Stimulated activated memory B cell treated with anti-CD40 and anti-IgM and Interleukin-4, amounts not matched to agents 10 μg/mL and 1 μg/mL and 100 μg/mL, for 72 hours (primary cell): ENCODE measurements at regions not wholly inside any gene's neighbourhood (a gene's known extent, or its start where the extent isn't known, plus 50 kb on each side); places are given as distances from the start of the nearest gene placed in this dataset.

Experiments used
- ATAC-seq: fragments of 150-1000 bp; cut with Tn5 transposase; 2 replicates; pipeline ENCODE4 v1.10.0; 2021
- H3K27ac Mint-ChIP-seq: one replicate; pipeline ENCODE4 v1.8.0; 2022; ENCODE audit warnings: mild to moderate bottlenecking, mixed read lengths
- H3K27me3 Mint-ChIP-seq: one replicate; pipeline ENCODE4 v1.8.0; 2022; ENCODE audit warnings: mixed read lengths
- H3K36me3 Mint-ChIP-seq: one replicate; pipeline ENCODE4 v1.8.0; 2022; ENCODE audit warnings: mixed read lengths
- H3K4me1 Mint-ChIP-seq: one replicate; pipeline ENCODE4 v1.8.0; 2022; ENCODE audit warnings: mixed read lengths
- H3K4me3 Mint-ChIP-seq: one replicate; pipeline ENCODE4 v1.8.0; 2022; ENCODE audit warnings: mild to moderate bottlenecking, moderate library complexity, mixed read lengths
- H3K9me3 Mint-ChIP-seq: one replicate; pipeline ENCODE4 v1.8.0; 2022; ENCODE audit warnings: mixed read lengths

- no peaks in the 10 kb centered on the region for H3K9me3 Mint-ChIP-seq
- peaks cover 29% of the 10 kb centered on the region for H3K4me1 Mint-ChIP-seq
- no peaks in the 10 kb centered on the region for H3K27me3 Mint-ChIP-seq
- no peaks in the 10 kb centered on the region for H3K36me3 Mint-ChIP-seq
- no peak overlapping the region for H3K4me3 Mint-ChIP-seq
- ATAC-seq = no peak
- no peak overlapping the region for H3K27ac Mint-ChIP-seq
Observed at GRCh38 chr2:60000686-60001085, 552.8 kb downstream of the BCL11A start.

- Mint-ChIP-seq H3K9me3 (no peaks in the 10 kb centered on the region), H3K36me3 (no peaks in the 10 kb centered on the region), H3K4me1 (peaks cover 31% of the 10 kb centered on the region), H3K4me3 (no peak overlapping the region), H3K27ac (no peak overlapping the region), H3K27me3 (no peaks in the 10 kb centered on the region)
- no peak for ATAC-seq
Observed at GRCh38 chr2:59998324-59998723, 555.1 kb downstream of the BCL11A start.

- no peak for ATAC-seq
- Mint-ChIP-seq H3K27ac (no peak overlapping the region), H3K4me1 (peaks cover 26% of the 10 kb centered on the region), H3K9me3 (no peaks in the 10 kb centered on the region), H3K4me3 (no peak overlapping the region), H3K36me3 (no peaks in the 10 kb centered on the region), H3K27me3 (no peaks in the 10 kb centered on the region)
Observed at GRCh38 chr2:59997371-59997770, 556.1 kb downstream of the BCL11A start.

GRCh38 chr2:59996855-59997254 lies 556.6 kb downstream of the BCL11A start:
- Mint-ChIP-seq H3K27me3 (no peaks in the 10 kb centered on the region), H3K36me3 (no peaks in the 10 kb centered on the region), H3K4me3 (no peak overlapping the region), H3K9me3 (no peaks in the 10 kb centered on the region), H3K4me1 (peaks cover 23% of the 10 kb centered on the region), H3K27ac (no peak overlapping the region)
- ATAC-seq = no peak

- Mint-ChIP-seq H3K9me3 (no peaks in the 10 kb centered on the region), H3K4me1 (peaks cover 19% of the 10 kb centered on the region), H3K27ac (no peak overlapping the region)
Observed at GRCh38 chr2:59993726-59994125, 559.7 kb downstream of the BCL11A start.

GRCh38 chr2:59988341-59988740 lies 565.1 kb downstream of the BCL11A start:
- H3K27me3 Mint-ChIP-seq = no peaks in the 10 kb centered on the region
- ATAC-seq = no peak
- H3K27ac Mint-ChIP-seq = no peak overlapping the region

More at GRCh38 chr2:59993726-59994125, 559.7 kb downstream of the BCL11A start:
- H3K4me3 Mint-ChIP-seq = no peak overlapping the region
- ATAC-seq = no peak
- no peaks in the 10 kb centered on the region for H3K27me3 Mint-ChIP-seq
- no peaks in the 10 kb centered on the region for H3K36me3 Mint-ChIP-seq

GRCh38 chr2:59986511-59986910 lies 566.9 kb downstream of the BCL11A start:
- H3K9me3 Mint-ChIP-seq = no peaks in the 10 kb centered on the region
- no peaks in the 10 kb centered on the region for H3K4me1 Mint-ChIP-seq
- no peaks in the 10 kb centered on the region for H3K36me3 Mint-ChIP-seq
- no peak for ATAC-seq
- H3K4me3 Mint-ChIP-seq = no peak overlapping the region
- H3K27ac Mint-ChIP-seq = no peak overlapping the region
- H3K27me3 Mint-ChIP-seq = no peaks in the 10 kb centered on the region

More at GRCh38 chr2:59988341-59988740, 565.1 kb downstream of the BCL11A start:
- Mint-ChIP-seq H3K4me1 (no peaks in the 10 kb centered on the region), H3K4me3 (no peak overlapping the region), H3K9me3 (no peaks in the 10 kb centered on the region), H3K36me3 (no peaks in the 10 kb centered on the region)

GRCh38 chr2:59985923-59986322 lies 567.5 kb downstream of the BCL11A start:
- H3K9me3 Mint-ChIP-seq = no peaks in the 10 kb centered on the region
- H3K4me1 Mint-ChIP-seq = no peaks in the 10 kb centered on the region
- no peak overlapping the region for H3K4me3 Mint-ChIP-seq
- no peak for ATAC-seq
- H3K27ac Mint-ChIP-seq = no peak overlapping the region
- H3K27me3 Mint-ChIP-seq = no peaks in the 10 kb centered on the region
- H3K36me3 Mint-ChIP-seq = no peaks in the 10 kb centered on the region

GRCh38 chr2:59974051-59974766 lies 579.2 kb downstream of the BCL11A start:
- H3K4me1 Mint-ChIP-seq = no peaks in the 10 kb centered on the region
- no peaks in the 10 kb centered on the region for H3K27me3 Mint-ChIP-seq
- no peak overlapping the region for H3K4me3 Mint-ChIP-seq
- no peaks in the 10 kb centered on the region for H3K36me3 Mint-ChIP-seq
- no peak for ATAC-seq
- H3K27ac Mint-ChIP-seq = no peak overlapping the region
- H3K9me3 Mint-ChIP-seq = no peaks in the 10 kb centered on the region

GRCh38 chr2:59969161-59969560 lies 584.3 kb downstream of the BCL11A start:
- H3K9me3 Mint-ChIP-seq = no peaks in the 10 kb centered on the region
- H3K4me3 Mint-ChIP-seq = no peak overlapping the region
- no peaks in the 10 kb centered on the region for H3K27me3 Mint-ChIP-seq
- H3K4me1 Mint-ChIP-seq = no peaks in the 10 kb centered on the region
- ATAC-seq = no peak
- no peak overlapping the region for H3K27ac Mint-ChIP-seq
- H3K36me3 Mint-ChIP-seq = no peaks in the 10 kb centered on the region

GRCh38 chr2:59968441-59968840 lies 585.0 kb downstream of the BCL11A start:
- H3K4me1 Mint-ChIP-seq = no peaks in the 10 kb centered on the region
- no peaks in the 10 kb centered on the region for H3K9me3 Mint-ChIP-seq
- H3K36me3 Mint-ChIP-seq = no peaks in the 10 kb centered on the region
- no peak overlapping the region for H3K27ac Mint-ChIP-seq
- no peak for ATAC-seq
- H3K4me3 Mint-ChIP-seq = no peak overlapping the region
- H3K27me3 Mint-ChIP-seq = no peaks in the 10 kb centered on the region

GRCh38 chr2:59967691-59968090 lies 585.8 kb downstream of the BCL11A start:
- H3K27me3 Mint-ChIP-seq = no peaks in the 10 kb centered on the region
- no peak overlapping the region for H3K4me3 Mint-ChIP-seq
- no peak overlapping the region for H3K27ac Mint-ChIP-seq
- H3K9me3 Mint-ChIP-seq = no peaks in the 10 kb centered on the region
- no peak for ATAC-seq
- H3K4me1 Mint-ChIP-seq = no peaks in the 10 kb centered on the region
- H3K36me3 Mint-ChIP-seq = no peaks in the 10 kb centered on the region

- H3K9me3 Mint-ChIP-seq = no peaks in the 10 kb centered on the region
- H3K27ac Mint-ChIP-seq = no peak overlapping the region
- H3K4me3 Mint-ChIP-seq = no peak overlapping the region
- no peaks in the 10 kb centered on the region for H3K36me3 Mint-ChIP-seq
- ATAC-seq = no peak
- H3K27me3 Mint-ChIP-seq = no peaks in the 10 kb centered on the region
- peaks cover 14% of the 10 kb centered on the region for H3K4me1 Mint-ChIP-seq
Observed at GRCh38 chr2:59963157-59963556, 590.3 kb downstream of the BCL11A start.

- Mint-ChIP-seq H3K4me1 (peaks cover 21% of the 10 kb centered on the region), H3K36me3 (no peaks in the 10 kb centered on the region), H3K9me3 (no peaks in the 10 kb centered on the region), H3K27ac (no peak overlapping the region), H3K4me3 (no peak overlapping the region), H3K27me3 (no peaks in the 10 kb centered on the region)
- ATAC-seq = no peak
Observed at GRCh38 chr2:59961746-59962145, 591.7 kb downstream of the BCL11A start.

GRCh38 chr2:59959944-59960343 lies 593.5 kb downstream of the BCL11A start:
- Mint-ChIP-seq H3K4me1 (peaks cover 24% of the 10 kb centered on the region), H3K36me3 (no peaks in the 10 kb centered on the region), H3K27me3 (no peaks in the 10 kb centered on the region), H3K9me3 (no peaks in the 10 kb centered on the region), H3K27ac (no peak overlapping the region), H3K4me3 (no peak overlapping the region)
- no peak for ATAC-seq

GRCh38 chr2:59957504-59957903 lies 596.0 kb downstream of the BCL11A start:
- no peak for ATAC-seq
- no peak overlapping the region for H3K4me3 Mint-ChIP-seq
- no peaks in the 10 kb centered on the region for H3K9me3 Mint-ChIP-seq
- no peak overlapping the region for H3K27ac Mint-ChIP-seq
- peaks cover 24% of the 10 kb centered on the region for H3K4me1 Mint-ChIP-seq
- no peaks in the 10 kb centered on the region for H3K36me3 Mint-ChIP-seq
- H3K27me3 Mint-ChIP-seq = no peaks in the 10 kb centered on the region
